ENCODE measurements at regions not wholly inside any gene's neighbourhood (a gene's known extent, or its start where the extent isn't known, plus 50 kb on each side); places are given as distances from the start of the nearest gene placed in this dataset.

- TF ChIP-seq CTCF (conservative IDR thresholded peaks at IDR 0.05; ENCODE audit: low read length) (no peak), EZH2phosphoT487 (IDR thresholded peaks at IDR 0.05; ENCODE audit: borderline replicate concordance, low read depth, low read length) (no peak)
Observed at GRCh38 chr1:238916828-238917227, 469.5 kb upstream of the CHRM3 start.

Data from OCI-LY7 (cell line).